HEK293 (cell line): ENCODE measurements at regions not wholly inside any gene's neighbourhood (a gene's known extent, or its start where the extent isn't known, plus 50 kb on each side); places are given as distances from the start of the nearest gene placed in this dataset.

Source experiments
- KLF1 ChIP-seq: fragments of 450-650 bp; formaldehyde crosslinking; IDR thresholded peaks from 2 replicates; pipeline ENCODE4 v1.5.1; 2016; ENCODE audit warnings: missing biosample characterization, missing genetic modification characterization
- SETDB1 ChIP-seq: IDR thresholded peaks from one replicate; pipeline ENCODE4 v1.6.1; 2017; ENCODE audit warnings: mild to moderate bottlenecking, low read length, moderate library complexity, mixed read lengths; ENCODE audit not compliant: insufficient read length
- TRIM28 ChIP-seq: IDR thresholded peaks from 2 replicates; pipeline ENCODE4 v1.6.1; 2011; ENCODE audit warnings: low read length, control low read depth, borderline replicate concordance
- YY1 ChIP-seq: fragments of 450-650 bp; formaldehyde crosslinking; IDR thresholded peaks from 2 replicates; pipeline ENCODE4 v1.5.1; 2018; ENCODE audit warnings: missing biosample characterization, missing genetic modification characterization
- ZNF133 ChIP-seq: fragments of 450-650 bp; formaldehyde crosslinking; IDR thresholded peaks from 2 replicates; pipeline ENCODE4 v1.5.1; 2016; ENCODE audit warnings: missing biosample characterization, missing genetic modification characterization
- ZNF2 ChIP-seq: fragments of 450-650 bp; formaldehyde crosslinking; IDR thresholded peaks from 2 replicates; pipeline ENCODE4 v1.5.1; 2016; ENCODE audit warnings: missing biosample characterization, missing genetic modification characterization
- ZNF677 ChIP-seq: fragments of 450-650 bp; IDR thresholded peaks from 2 replicates; pipeline ENCODE4 v1.5.0; 2018; ENCODE audit warnings: missing biosample characterization, mild to moderate bottlenecking, missing genetic modification characterization, moderate library complexity
- TF ChIP-seq, protein P1 (sequence below): fragments of 450-650 bp; formaldehyde crosslinking; IDR thresholded peaks from 2 replicates; pipeline ENCODE4 v1.5.1; 2016; ENCODE audit warnings: missing biosample characterization, missing genetic modification characterization
- TF ChIP-seq, protein P2 (sequence below): fragments of 450-650 bp; formaldehyde crosslinking; IDR thresholded peaks from 2 replicates; pipeline ENCODE4 v1.5.1; 2016; ENCODE audit warnings: missing biosample characterization, missing genetic modification characterization
- TF ChIP-seq, protein P3 (sequence below): fragments of 450-650 bp; formaldehyde crosslinking; IDR thresholded peaks from 2 replicates; pipeline ENCODE4 v1.5.1; 2016; ENCODE audit warnings: missing biosample characterization, missing genetic modification characterization
- TF ChIP-seq, protein P4 (sequence below): sonication (generic); formaldehyde crosslinking; IDR thresholded peaks from 2 replicates; pipeline ENCODE4 v1.8.1; 2022; ENCODE audit warnings: mild to moderate bottlenecking, moderate library complexity, missing genetic modification reagents
- TF ChIP-seq, protein P5 (sequence below): fragments of 450-650 bp; formaldehyde crosslinking; IDR thresholded peaks from 2 replicates; pipeline ENCODE4 v1.5.1; 2016; ENCODE audit warnings: missing biosample characterization, missing genetic modification characterization
- TF ChIP-seq, protein P6 (sequence below): fragments of 450-650 bp; formaldehyde crosslinking; IDR thresholded peaks from 2 replicates; pipeline ENCODE4 v1.5.1; 2016; ENCODE audit warnings: missing biosample characterization, missing genetic modification characterization

GRCh38 chr15:46930426-46930825, 786.9 kb upstream of the SEMA6D start:
- TF ChIP-seq ZNF2 (tag by site-specific recombination): no peak
- TF ChIP-seq, protein P1, sequence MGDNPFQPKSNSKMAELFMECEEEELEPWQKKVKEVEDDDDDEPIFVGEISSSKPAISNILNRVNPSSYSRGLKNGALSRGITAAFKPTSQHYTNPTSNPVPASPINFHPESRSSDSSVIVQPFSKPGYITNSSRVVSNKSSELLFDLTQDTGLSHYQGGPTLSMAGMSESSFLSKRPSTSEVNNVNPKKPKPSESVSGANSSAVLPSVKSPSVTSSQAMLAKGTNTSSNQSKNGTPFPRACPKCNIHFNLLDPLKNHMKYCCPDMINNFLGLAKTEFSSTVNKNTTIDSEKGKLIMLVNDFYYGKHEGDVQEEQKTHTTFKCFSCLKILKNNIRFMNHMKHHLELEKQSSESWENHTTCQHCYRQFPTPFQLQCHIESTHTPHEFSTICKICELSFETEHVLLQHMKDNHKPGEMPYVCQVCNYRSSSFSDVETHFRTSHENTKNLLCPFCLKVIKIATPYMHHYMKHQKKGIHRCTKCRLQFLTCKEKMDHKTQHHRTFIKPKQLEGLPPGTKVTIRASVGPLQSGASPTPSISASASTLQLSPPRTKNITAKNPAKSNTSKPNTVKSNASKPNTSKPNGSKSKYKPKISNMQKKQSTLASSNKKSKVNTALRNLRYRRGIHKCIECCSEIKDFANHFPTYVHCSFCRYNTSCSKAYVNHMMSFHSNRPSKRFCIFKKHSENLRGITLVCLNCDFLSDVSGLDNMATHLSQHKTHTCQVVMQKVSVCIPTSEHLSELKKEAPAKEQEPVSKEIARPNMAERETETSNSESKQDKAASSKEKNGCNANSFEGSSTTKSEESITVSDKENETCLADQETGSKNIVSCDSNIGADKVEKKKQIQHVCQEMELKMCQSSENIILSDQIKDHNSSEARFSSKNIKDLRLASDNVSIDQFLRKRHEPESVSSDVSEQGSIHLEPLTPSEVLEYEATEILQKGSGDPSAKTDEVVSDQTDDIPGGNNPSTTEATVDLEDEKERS (tag by site-specific recombination): no peak
- TF ChIP-seq, protein P2, sequence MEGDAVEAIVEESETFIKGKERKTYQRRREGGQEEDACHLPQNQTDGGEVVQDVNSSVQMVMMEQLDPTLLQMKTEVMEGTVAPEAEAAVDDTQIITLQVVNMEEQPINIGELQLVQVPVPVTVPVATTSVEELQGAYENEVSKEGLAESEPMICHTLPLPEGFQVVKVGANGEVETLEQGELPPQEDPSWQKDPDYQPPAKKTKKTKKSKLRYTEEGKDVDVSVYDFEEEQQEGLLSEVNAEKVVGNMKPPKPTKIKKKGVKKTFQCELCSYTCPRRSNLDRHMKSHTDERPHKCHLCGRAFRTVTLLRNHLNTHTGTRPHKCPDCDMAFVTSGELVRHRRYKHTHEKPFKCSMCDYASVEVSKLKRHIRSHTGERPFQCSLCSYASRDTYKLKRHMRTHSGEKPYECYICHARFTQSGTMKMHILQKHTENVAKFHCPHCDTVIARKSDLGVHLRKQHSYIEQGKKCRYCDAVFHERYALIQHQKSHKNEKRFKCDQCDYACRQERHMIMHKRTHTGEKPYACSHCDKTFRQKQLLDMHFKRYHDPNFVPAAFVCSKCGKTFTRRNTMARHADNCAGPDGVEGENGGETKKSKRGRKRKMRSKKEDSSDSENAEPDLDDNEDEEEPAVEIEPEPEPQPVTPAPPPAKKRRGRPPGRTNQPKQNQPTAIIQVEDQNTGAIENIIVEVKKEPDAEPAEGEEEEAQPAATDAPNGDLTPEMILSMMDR: no peak
- TF ChIP-seq ZNF133: no peak
- no peak for TF ChIP-seq ZNF677
- no peak for TF ChIP-seq KLF1
- TF ChIP-seq, protein P3, sequence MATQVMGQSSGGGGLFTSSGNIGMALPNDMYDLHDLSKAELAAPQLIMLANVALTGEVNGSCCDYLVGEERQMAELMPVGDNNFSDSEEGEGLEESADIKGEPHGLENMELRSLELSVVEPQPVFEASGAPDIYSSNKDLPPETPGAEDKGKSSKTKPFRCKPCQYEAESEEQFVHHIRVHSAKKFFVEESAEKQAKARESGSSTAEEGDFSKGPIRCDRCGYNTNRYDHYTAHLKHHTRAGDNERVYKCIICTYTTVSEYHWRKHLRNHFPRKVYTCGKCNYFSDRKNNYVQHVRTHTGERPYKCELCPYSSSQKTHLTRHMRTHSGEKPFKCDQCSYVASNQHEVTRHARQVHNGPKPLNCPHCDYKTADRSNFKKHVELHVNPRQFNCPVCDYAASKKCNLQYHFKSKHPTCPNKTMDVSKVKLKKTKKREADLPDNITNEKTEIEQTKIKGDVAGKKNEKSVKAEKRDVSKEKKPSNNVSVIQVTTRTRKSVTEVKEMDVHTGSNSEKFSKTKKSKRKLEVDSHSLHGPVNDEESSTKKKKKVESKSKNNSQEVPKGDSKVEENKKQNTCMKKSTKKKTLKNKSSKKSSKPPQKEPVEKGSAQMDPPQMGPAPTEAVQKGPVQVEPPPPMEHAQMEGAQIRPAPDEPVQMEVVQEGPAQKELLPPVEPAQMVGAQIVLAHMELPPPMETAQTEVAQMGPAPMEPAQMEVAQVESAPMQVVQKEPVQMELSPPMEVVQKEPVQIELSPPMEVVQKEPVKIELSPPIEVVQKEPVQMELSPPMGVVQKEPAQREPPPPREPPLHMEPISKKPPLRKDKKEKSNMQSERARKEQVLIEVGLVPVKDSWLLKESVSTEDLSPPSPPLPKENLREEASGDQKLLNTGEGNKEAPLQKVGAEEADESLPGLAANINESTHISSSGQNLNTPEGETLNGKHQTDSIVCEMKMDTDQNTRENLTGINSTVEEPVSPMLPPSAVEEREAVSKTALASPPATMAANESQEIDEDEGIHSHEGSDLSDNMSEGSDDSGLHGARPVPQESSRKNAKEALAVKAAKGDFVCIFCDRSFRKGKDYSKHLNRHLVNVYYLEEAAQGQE (tag by site-specific recombination): no peak
- TF ChIP-seq SETDB1: no peak
- TF ChIP-seq TRIM28: no peak
- TF ChIP-seq, protein P4, sequence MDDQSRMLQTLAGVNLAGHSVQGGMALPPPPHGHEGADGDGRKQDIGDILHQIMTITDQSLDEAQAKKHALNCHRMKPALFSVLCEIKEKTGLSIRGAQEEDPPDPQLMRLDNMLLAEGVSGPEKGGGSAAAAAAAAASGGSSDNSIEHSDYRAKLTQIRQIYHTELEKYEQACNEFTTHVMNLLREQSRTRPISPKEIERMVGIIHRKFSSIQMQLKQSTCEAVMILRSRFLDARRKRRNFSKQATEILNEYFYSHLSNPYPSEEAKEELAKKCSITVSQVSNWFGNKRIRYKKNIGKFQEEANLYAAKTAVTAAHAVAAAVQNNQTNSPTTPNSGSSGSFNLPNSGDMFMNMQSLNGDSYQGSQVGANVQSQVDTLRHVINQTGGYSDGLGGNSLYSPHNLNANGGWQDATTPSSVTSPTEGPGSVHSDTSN: no peak
- TF ChIP-seq, protein P5, sequence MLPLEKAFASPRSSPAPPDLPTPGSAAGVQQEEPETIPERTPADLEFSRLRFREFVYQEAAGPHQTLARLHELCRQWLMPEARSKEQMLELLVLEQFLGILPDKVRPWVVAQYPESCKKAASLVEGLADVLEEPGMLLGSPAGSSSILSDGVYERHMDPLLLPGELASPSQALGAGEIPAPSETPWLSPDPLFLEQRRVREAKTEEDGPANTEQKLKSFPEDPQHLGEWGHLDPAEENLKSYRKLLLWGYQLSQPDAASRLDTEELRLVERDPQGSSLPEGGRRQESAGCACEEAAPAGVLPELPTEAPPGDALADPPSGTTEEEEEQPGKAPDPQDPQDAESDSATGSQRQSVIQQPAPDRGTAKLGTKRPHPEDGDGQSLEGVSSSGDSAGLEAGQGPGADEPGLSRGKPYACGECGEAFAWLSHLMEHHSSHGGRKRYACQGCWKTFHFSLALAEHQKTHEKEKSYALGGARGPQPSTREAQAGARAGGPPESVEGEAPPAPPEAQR: no peak
- TF ChIP-seq YY1 (tag by site-specific recombination): no peak
- TF ChIP-seq, protein P6, sequence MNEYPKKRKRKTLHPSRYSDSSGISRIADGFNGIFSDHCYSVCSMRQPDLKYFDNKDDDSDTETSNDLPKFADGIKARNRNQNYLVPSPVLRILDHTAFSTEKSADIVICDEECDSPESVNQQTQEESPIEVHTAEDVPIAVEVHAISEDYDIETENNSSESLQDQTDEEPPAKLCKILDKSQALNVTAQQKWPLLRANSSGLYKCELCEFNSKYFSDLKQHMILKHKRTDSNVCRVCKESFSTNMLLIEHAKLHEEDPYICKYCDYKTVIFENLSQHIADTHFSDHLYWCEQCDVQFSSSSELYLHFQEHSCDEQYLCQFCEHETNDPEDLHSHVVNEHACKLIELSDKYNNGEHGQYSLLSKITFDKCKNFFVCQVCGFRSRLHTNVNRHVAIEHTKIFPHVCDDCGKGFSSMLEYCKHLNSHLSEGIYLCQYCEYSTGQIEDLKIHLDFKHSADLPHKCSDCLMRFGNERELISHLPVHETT: no peak
